ENCODE measurements at regions not wholly inside any gene's neighbourhood (a gene's known extent, or its start where the extent isn't known, plus 50 kb on each side); places are given as distances from the start of the nearest gene placed in this dataset.

- no peaks in the 10 kb centered on the region for H3K27me3 ChIP-seq (ENCODE audit: insufficient read depth, low read length)
- H3K4ac ChIP-seq (ENCODE audit: low read depth, low read length), result no peak overlapping the region
- H3K27ac ChIP-seq (ENCODE audit: low read depth, low read length), result no peak overlapping the region
- no peak overlapping the region for H2AK5ac ChIP-seq (ENCODE audit: low read length)
- no peak overlapping the region for H3K14ac ChIP-seq (ENCODE audit: low read length)
- H3K9me3 ChIP-seq (ENCODE audit: insufficient read depth, low read depth, low read length), result no peaks in the 10 kb centered on the region
- H4K8ac ChIP-seq (ENCODE audit: low read depth, low read length), result no peak overlapping the region
- H3K4me2 ChIP-seq (ENCODE audit: low read length), result no peak overlapping the region
- no peak overlapping the region for H2BK5ac ChIP-seq (ENCODE audit: low read depth, low read length, poor library complexity)
- H3K79me1 ChIP-seq (ENCODE audit: low read length), result no peaks in the 10 kb centered on the region
- H4K91ac ChIP-seq (ENCODE audit: low read depth, low read length), result no peak overlapping the region
- H2BK120ac ChIP-seq (ENCODE audit: insufficient read depth, low read length, poor library complexity), result no peak overlapping the region
- no peak overlapping the region for H4K12ac ChIP-seq (ENCODE audit: low read depth, low read length)
- H2AFZ ChIP-seq (ENCODE audit: insufficient read depth, low read length, poor library complexity), result no peak overlapping the region
- no CpG with 5 or more reads among the region's 13 CpGs for WGBS (ENCODE audit: extremely low coverage, insufficient coverage, insufficient read length)
- H3K79me2 ChIP-seq (ENCODE audit: control insufficient read depth, insufficient read depth, low read length, poor library complexity), result no peaks in the 10 kb centered on the region
- no peaks in the 10 kb centered on the region for H3K4me1 ChIP-seq (ENCODE audit: control insufficient read depth in 1 of 2, insufficient read depth in 2 of 2, low read length in 2 of 2)
- H3K36me3 ChIP-seq (ENCODE audit: control insufficient read depth in 1 of 2, insufficient read depth in 2 of 2, low read length in 2 of 2), result no peaks in the 10 kb centered on the region
- DNase-seq, result no peak
- no peak overlapping the region for H3K9ac ChIP-seq (ENCODE audit: low read length)
- no peak overlapping the region for H3K18ac ChIP-seq (ENCODE audit: low read length)
- H3K23ac ChIP-seq (ENCODE audit: low read length), result no peak overlapping the region
- no peak overlapping the region for H2BK12ac ChIP-seq (ENCODE audit: low read length)
- no peak overlapping the region for H3K4me3 ChIP-seq (ENCODE audit: low read depth, low read length)
These were observed 183.5 kb downstream of the PHETA1 start for GRCh38 chr12:111185206-111185888.

GRCh38 chr12:111184161-111184560 is 184.7 kb downstream of the PHETA1 start:
- no peak overlapping the region for H3K18ac ChIP-seq (ENCODE audit: low read length)
- no peak overlapping the region for H2BK5ac ChIP-seq (ENCODE audit: low read depth, low read length, poor library complexity)

GRCh38 chr12:111183094-111183493 is 185.8 kb downstream of the PHETA1 start:
- no peak overlapping the region for H2BK120ac ChIP-seq (ENCODE audit: insufficient read depth, low read length, poor library complexity)
- H3K27ac ChIP-seq (ENCODE audit: low read depth, low read length), result no peak overlapping the region
- no peak overlapping the region for H2BK5ac ChIP-seq (ENCODE audit: low read depth, low read length, poor library complexity)
- WGBS (ENCODE audit: extremely low coverage, insufficient coverage, insufficient read length), result no CpG with 5 or more reads among the region's 2 CpGs
- H3K9ac ChIP-seq (ENCODE audit: low read length), result no peak overlapping the region
- H3K18ac ChIP-seq (ENCODE audit: low read length), result no peak overlapping the region
- no peaks in the 10 kb centered on the region for H3K36me3 ChIP-seq (ENCODE audit: control insufficient read depth in 1 of 2, insufficient read depth in 2 of 2, low read length in 2 of 2)
- H3K9me3 ChIP-seq (ENCODE audit: insufficient read depth, low read depth, low read length), result no peaks in the 10 kb centered on the region
- no peaks in the 10 kb centered on the region for H3K79me1 ChIP-seq (ENCODE audit: low read length)
- no peak overlapping the region for H3K4me2 ChIP-seq (ENCODE audit: low read length)
- no peak for DNase-seq
- no peak overlapping the region for H4K8ac ChIP-seq (ENCODE audit: low read depth, low read length)
- no peak overlapping the region for H2AK5ac ChIP-seq (ENCODE audit: low read length)
- H3K23ac ChIP-seq (ENCODE audit: low read length), result no peak overlapping the region
- no peak overlapping the region for H3K4me3 ChIP-seq (ENCODE audit: low read depth, low read length)
- no peaks in the 10 kb centered on the region for H3K27me3 ChIP-seq (ENCODE audit: insufficient read depth, low read length)
- peaks cover 0 to 3% of the 10 kb centered on the region in 2 experiments for H3K4me1 ChIP-seq (ENCODE audit: control insufficient read depth in 1 of 2, insufficient read depth in 2 of 2, low read length in 2 of 2)
- no peak overlapping the region for H2BK12ac ChIP-seq (ENCODE audit: low read length)
- H3K4ac ChIP-seq (ENCODE audit: low read depth, low read length), result no peak overlapping the region
- H2AFZ ChIP-seq (ENCODE audit: insufficient read depth, low read length, poor library complexity), result no peak overlapping the region
- H4K12ac ChIP-seq (ENCODE audit: low read depth, low read length), result no peak overlapping the region
- no peak overlapping the region for H3K14ac ChIP-seq (ENCODE audit: low read length)
- H4K91ac ChIP-seq (ENCODE audit: low read depth, low read length), result no peak overlapping the region
- no peaks in the 10 kb centered on the region for H3K79me2 ChIP-seq (ENCODE audit: control insufficient read depth, insufficient read depth, low read length, poor library complexity)

More at GRCh38 chr12:111184161-111184560, 184.7 kb downstream of the PHETA1 start:
- no peaks in the 10 kb centered on the region for H3K36me3 ChIP-seq (ENCODE audit: control insufficient read depth in 1 of 2, insufficient read depth in 2 of 2, low read length in 2 of 2)
- H3K9ac ChIP-seq (ENCODE audit: low read length), result no peak overlapping the region
- H3K4ac ChIP-seq (ENCODE audit: low read depth, low read length), result no peak overlapping the region
- no peak overlapping the region for H3K14ac ChIP-seq (ENCODE audit: low read length)
- no peaks in the 10 kb centered on the region for H3K79me2 ChIP-seq (ENCODE audit: control insufficient read depth, insufficient read depth, low read length, poor library complexity)
- no peak overlapping the region for H2BK120ac ChIP-seq (ENCODE audit: insufficient read depth, low read length, poor library complexity)
- no peak overlapping the region for H2AK5ac ChIP-seq (ENCODE audit: low read length)
- H3K27me3 ChIP-seq (ENCODE audit: insufficient read depth, low read length), result no peaks in the 10 kb centered on the region
- H4K91ac ChIP-seq (ENCODE audit: low read depth, low read length), result no peak overlapping the region
- H3K23ac ChIP-seq (ENCODE audit: low read length), result no peak overlapping the region
- H2BK12ac ChIP-seq (ENCODE audit: low read length), result no peak overlapping the region
- H4K8ac ChIP-seq (ENCODE audit: low read depth, low read length), result no peak overlapping the region
- no peak overlapping the region for H3K4me3 ChIP-seq (ENCODE audit: low read depth, low read length)
- H3K9me3 ChIP-seq (ENCODE audit: insufficient read depth, low read depth, low read length), result no peaks in the 10 kb centered on the region
- no peak overlapping the region for H2AFZ ChIP-seq (ENCODE audit: insufficient read depth, low read length, poor library complexity)
- H3K79me1 ChIP-seq (ENCODE audit: low read length), result no peaks in the 10 kb centered on the region
- H4K12ac ChIP-seq (ENCODE audit: low read depth, low read length), result no peak overlapping the region
- H3K4me1 ChIP-seq (ENCODE audit: control insufficient read depth in 1 of 2, insufficient read depth in 2 of 2, low read length in 2 of 2), result no peaks in the 10 kb centered on the region
- no peak overlapping the region for H3K27ac ChIP-seq (ENCODE audit: low read depth, low read length)
- WGBS (ENCODE audit: extremely low coverage, insufficient coverage, insufficient read length), result no CpG with 5 or more reads among the region's 1 CpG
- no peak for DNase-seq
- H3K4me2 ChIP-seq (ENCODE audit: low read length), result no peak overlapping the region

GRCh38 chr12:111182382-111182781 is 186.5 kb downstream of the PHETA1 start:
- no peak overlapping the region for H4K8ac ChIP-seq (ENCODE audit: low read depth, low read length)
- no CpG with 5 or more reads among the region's 16 CpGs for WGBS (ENCODE audit: extremely low coverage, insufficient coverage, insufficient read length)

More at GRCh38 chr12:111182382-111182781, 186.5 kb downstream of the PHETA1 start:
- H4K12ac ChIP-seq (ENCODE audit: low read depth, low read length), result no peak overlapping the region
- H3K9ac ChIP-seq (ENCODE audit: low read length), result no peak overlapping the region
- H3K4me1 ChIP-seq (ENCODE audit: control insufficient read depth in 1 of 2, insufficient read depth in 2 of 2, low read length in 2 of 2), result peaks cover 0 to 3% of the 10 kb centered on the region in 2 experiments
- no peaks in the 10 kb centered on the region for H3K9me3 ChIP-seq (ENCODE audit: insufficient read depth, low read depth, low read length)
- H3K4me3 ChIP-seq (ENCODE audit: low read depth, low read length), result no peak overlapping the region
- no peak overlapping the region for H3K23ac ChIP-seq (ENCODE audit: low read length)
- H2BK120ac ChIP-seq (ENCODE audit: insufficient read depth, low read length, poor library complexity), result no peak overlapping the region
- no peak overlapping the region for H3K27ac ChIP-seq (ENCODE audit: low read depth, low read length)
- H3K4ac ChIP-seq (ENCODE audit: low read depth, low read length), result no peak overlapping the region
- DNase-seq, result no peak
- H3K27me3 ChIP-seq (ENCODE audit: insufficient read depth, low read length), result no peaks in the 10 kb centered on the region
- H2BK5ac ChIP-seq (ENCODE audit: low read depth, low read length, poor library complexity), result no peak overlapping the region
- H4K91ac ChIP-seq (ENCODE audit: low read depth, low read length), result no peak overlapping the region
- H3K4me2 ChIP-seq (ENCODE audit: low read length), result no peak overlapping the region
- H3K18ac ChIP-seq (ENCODE audit: low read length), result no peak overlapping the region
- no peak overlapping the region for H2BK12ac ChIP-seq (ENCODE audit: low read length)
- no peaks in the 10 kb centered on the region for H3K79me2 ChIP-seq (ENCODE audit: control insufficient read depth, insufficient read depth, low read length, poor library complexity)
- no peak overlapping the region for H2AFZ ChIP-seq (ENCODE audit: insufficient read depth, low read length, poor library complexity)
- no peak overlapping the region for H2AK5ac ChIP-seq (ENCODE audit: low read length)
- no peaks in the 10 kb centered on the region for H3K36me3 ChIP-seq (ENCODE audit: control insufficient read depth in 1 of 2, insufficient read depth in 2 of 2, low read length in 2 of 2)
- no peak overlapping the region for H3K14ac ChIP-seq (ENCODE audit: low read length)
- no peaks in the 10 kb centered on the region for H3K79me1 ChIP-seq (ENCODE audit: low read length)
